Panc1 (cell line): ENCODE measurements at regions not wholly inside any gene's neighbourhood (a gene's known extent, or its start where the extent isn't known, plus 50 kb on each side); places are given as distances from the start of the nearest gene placed in this dataset.

Experiments used
- CTCF ChIP-seq: fragments of 450-650 bp; IDR thresholded peaks from 2 replicates; pipeline ENCODE4 v1.5.1; 2017; ENCODE audit warnings: mild to moderate bottlenecking
- POLR2AphosphoS5 ChIP-seq: IDR thresholded peaks from 2 replicates; pipeline ENCODE4 v1.6.1; 2012; ENCODE audit warnings: mild to moderate bottlenecking, low read depth, low read length, moderate library complexity
- REST ChIP-seq, 2 experiments: IDR thresholded peaks; 2 replicates each; pipeline ENCODE4 v1.6.1; 2011 to 2012; ENCODE audit warnings: low read depth in 2 of 2, control low read depth in 1 of 2, low read length in 1 of 2, mild to moderate bottlenecking in 1 of 2, moderate library complexity in 1 of 2; ENCODE audit not compliant: insufficient read depth in 1 of 2
- TCF7L2 ChIP-seq: IDR thresholded peaks from 2 replicates; pipeline ENCODE4 v1.6.1; 2011; ENCODE audit warnings: mild to moderate bottlenecking, low read depth, low read length, inconsistent platforms

GRCh38 chr2:204356151-204356641 is 189.1 kb upstream of the PARD3B start:
- TF ChIP-seq CTCF (no peak), REST (IDR thresholded peaks at IDR 0.05; ENCODE audit: insufficient read depth in 1 of 2, low read depth in 2 of 2, low read length in 1 of 2) (no peak), POLR2AphosphoS5 (no peak), TCF7L2 (no peak)
